MM.1S (cell line): ENCODE measurements at regions not wholly inside any gene's neighbourhood (a gene's known extent, or its start where the extent isn't known, plus 50 kb on each side); places are given as distances from the start of the nearest gene placed in this dataset.

Experiments used
- EZH2 ChIP-seq: fragments of 300-600 bp; sonication (generic); optimal IDR thresholded peaks from 2 replicates; pipeline ENCODE3; 2017; ENCODE audit warnings: low read depth, mild to moderate bottlenecking, antibody characterized with exemption, low read length, mixed read lengths
- EZH2phosphoT487 ChIP-seq: fragments of 300-600 bp; sonication (generic); IDR thresholded peaks from 2 replicates; pipeline ENCODE4 v1.6.1; 2018; ENCODE audit warnings: antibody characterized with exemption, low read length
- TF ChIP-seq, protein P1 (sequence below): fragments of 300-600 bp; sonication (generic); IDR thresholded peaks from 2 replicates; pipeline ENCODE4 v1.5.1; 2016; ENCODE audit warnings: antibody characterized with exemption, low read length, mixed read lengths

DNA sequence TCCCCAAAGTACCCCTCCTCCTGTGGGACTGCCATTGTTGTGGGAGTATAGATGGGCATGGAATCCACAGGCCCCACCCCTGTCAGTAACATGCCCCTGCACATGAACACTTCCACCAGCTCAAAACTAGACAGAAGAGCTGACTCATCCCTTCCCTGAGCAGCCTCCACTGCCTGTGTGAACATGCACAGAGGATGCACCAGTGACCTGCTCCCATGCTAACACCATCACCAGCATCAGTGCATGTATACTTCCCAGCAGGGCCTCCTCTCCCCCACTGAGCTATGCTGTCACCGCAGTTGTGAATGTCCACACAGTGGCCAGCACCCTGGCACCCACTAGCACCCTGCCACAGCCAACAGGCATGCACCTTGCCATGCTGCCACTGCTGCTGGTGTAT, 939.8 kb downstream of the EFNA5 start:
- no peak for TF ChIP-seq EZH2phosphoT487
- no peak for TF ChIP-seq EZH2
- TF ChIP-seq, protein P1, sequence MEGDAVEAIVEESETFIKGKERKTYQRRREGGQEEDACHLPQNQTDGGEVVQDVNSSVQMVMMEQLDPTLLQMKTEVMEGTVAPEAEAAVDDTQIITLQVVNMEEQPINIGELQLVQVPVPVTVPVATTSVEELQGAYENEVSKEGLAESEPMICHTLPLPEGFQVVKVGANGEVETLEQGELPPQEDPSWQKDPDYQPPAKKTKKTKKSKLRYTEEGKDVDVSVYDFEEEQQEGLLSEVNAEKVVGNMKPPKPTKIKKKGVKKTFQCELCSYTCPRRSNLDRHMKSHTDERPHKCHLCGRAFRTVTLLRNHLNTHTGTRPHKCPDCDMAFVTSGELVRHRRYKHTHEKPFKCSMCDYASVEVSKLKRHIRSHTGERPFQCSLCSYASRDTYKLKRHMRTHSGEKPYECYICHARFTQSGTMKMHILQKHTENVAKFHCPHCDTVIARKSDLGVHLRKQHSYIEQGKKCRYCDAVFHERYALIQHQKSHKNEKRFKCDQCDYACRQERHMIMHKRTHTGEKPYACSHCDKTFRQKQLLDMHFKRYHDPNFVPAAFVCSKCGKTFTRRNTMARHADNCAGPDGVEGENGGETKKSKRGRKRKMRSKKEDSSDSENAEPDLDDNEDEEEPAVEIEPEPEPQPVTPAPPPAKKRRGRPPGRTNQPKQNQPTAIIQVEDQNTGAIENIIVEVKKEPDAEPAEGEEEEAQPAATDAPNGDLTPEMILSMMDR, result no peak
